ENCODE measurements at regions not wholly inside any gene's neighbourhood (a gene's known extent, or its start where the extent isn't known, plus 50 kb on each side); places are given as distances from the start of the nearest gene placed in this dataset.

- TF ChIP-seq ZNF687 (CRISPR knock-in tag; IDR thresholded peaks at IDR 0.05) = peak; percentile 21; the same call in 1 of the 2 replicates
- no peak for TF ChIP-seq YEATS2 (CRISPR knock-in tag; IDR thresholded peaks at IDR 0.05; ENCODE audit: borderline replicate concordance)
- TF ChIP-seq MAZ (IDR thresholded peaks at IDR 0.05; ENCODE audit: borderline replicate concordance, low read depth, low read length) = no peak
- no peak for TF ChIP-seq MAZ (CRISPR knock-in tag; IDR thresholded peaks at IDR 0.05; ENCODE audit: low read depth)
- TF ChIP-seq ZNF432 (CRISPR knock-in tag; IDR thresholded peaks at IDR 0.05; ENCODE audit: borderline replicate concordance) = no peak
- no peak for TF ChIP-seq U2AF2 (IDR thresholded peaks at IDR 0.05; ENCODE audit: low read depth, low read length)
- TF ChIP-seq AGO1 (IDR thresholded peaks at IDR 0.05; ENCODE audit: low read depth, low read length, poor library complexity, severe bottlenecking) = no peak
- peak; percentile 70; the same call in 1 of the 2 replicates for TF ChIP-seq TFAP4 (IDR thresholded peaks at IDR 0.05; ENCODE audit: borderline replicate concordance, low read depth)
- no peak for TF ChIP-seq PRDM15 (CRISPR knock-in tag; IDR thresholded peaks at IDR 0.05)
- 0 out of 2 replicates have a peak, but pooled peaks have one; percentile 24 for TF ChIP-seq HNF4G (IDR thresholded peaks at IDR 0.05; ENCODE audit: borderline replicate concordance, low read depth, low read length)
- 0 out of 2 replicates have a peak, but pooled peaks have one; percentile 36 for TF ChIP-seq HNF4G (CRISPR knock-in tag; IDR thresholded peaks at IDR 0.05; ENCODE audit: borderline replicate concordance, low read depth)
- TF ChIP-seq ZFP36L2 (CRISPR knock-in tag; IDR thresholded peaks at IDR 0.05) = no peak
- no peak for TF ChIP-seq ZNF280B (CRISPR knock-in tag; IDR thresholded peaks at IDR 0.05; ENCODE audit: borderline replicate concordance)
- TF ChIP-seq CERS6 (CRISPR knock-in tag; IDR thresholded peaks at IDR 0.05) = no peak
- TF ChIP-seq ZMAT5 (CRISPR knock-in tag; IDR thresholded peaks at IDR 0.05; ENCODE audit: borderline replicate concordance, low read depth) = no peak
Observed at GRCh38 chr2:120787822-120788700, 52.4 kb downstream of the GLI2 start (continued).

Measured in HepG2 (cell line).